GOT3 (cell line): ENCODE measurements at regions not wholly inside any gene's neighbourhood (a gene's known extent, or its start where the extent isn't known, plus 50 kb on each side); places are given as distances from the start of the nearest gene placed in this dataset.

Experiments used
- DNase-seq: peaks from one replicate; lab custom pipeline; 2025; ENCODE audit warnings: mixed read lengths; lab: John Stamatoyannopoulos, UW

DNA sequence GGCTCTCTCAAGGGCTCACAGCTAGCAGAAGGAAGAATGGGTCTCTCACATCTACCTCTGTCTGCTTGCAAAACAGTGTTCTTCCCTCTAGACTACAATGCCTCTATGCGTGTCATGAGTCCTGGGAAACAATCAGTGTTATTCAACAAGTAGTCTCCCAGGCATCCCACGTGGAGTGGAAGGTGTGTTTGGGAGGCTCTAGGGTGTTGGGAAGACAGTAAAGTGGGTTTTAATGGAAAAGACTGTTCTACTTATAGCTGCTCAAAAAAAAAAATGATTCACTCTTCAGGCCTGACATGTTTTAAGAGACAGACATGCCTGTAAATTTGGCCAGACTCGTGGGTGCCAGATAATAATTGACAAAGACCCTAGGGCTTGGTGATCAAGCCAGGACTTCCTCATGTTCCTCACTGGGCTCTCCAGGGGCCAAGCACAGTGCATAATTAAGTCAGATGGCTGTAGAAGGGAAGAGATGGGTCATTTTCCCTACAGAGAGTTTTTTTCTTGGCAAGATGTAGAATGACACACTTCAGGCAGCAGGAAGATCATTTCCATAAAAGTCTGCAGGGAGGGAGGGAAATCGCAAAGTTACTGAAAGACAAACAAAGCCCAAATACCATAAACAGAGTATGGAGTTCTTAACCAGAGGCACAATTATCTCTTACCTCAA, 246.4 kb downstream of the ACTL7B start:
- DNase-seq: no peak

DNA sequence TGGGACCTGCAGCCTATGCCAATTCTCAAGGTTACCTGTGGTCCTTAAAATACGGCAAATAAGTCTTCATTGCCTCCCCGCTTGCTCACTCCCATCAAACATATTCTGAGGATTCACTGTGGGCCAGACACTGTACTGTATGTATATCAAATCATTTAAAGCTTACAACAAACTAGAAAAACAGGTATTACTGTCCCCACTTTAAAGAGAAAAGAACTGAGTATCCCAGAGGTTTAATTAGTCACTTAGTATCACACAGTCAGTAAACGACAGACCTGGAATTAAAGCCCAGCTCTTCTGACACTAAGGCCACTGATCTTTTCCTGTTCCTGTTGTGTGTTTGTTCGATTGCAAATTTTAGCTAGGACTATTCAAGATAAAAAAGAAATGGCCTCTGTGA, 248.2 kb downstream of the ACTL7B start:
- DNase-seq: no peak

DNA sequence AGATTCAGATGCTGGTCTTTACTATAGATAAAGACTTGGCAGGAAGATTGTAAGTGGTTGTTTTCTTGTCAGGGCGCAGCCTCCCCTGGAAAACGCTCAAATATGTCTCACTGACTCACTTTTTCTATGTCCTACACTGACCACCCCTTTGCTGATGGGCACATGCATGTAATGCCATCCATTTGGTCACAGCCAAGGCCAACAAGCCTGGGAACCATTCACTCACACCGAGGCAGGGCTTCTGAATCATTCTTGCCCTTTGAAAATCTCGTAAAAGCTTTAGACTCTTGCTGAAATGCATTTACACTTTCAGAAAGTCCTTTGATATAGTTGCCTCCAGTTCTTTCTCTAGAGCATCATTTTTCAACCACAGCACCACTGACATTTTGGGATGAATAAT, 249.4 kb downstream of the ACTL7B start:
- no peak for DNase-seq

DNA sequence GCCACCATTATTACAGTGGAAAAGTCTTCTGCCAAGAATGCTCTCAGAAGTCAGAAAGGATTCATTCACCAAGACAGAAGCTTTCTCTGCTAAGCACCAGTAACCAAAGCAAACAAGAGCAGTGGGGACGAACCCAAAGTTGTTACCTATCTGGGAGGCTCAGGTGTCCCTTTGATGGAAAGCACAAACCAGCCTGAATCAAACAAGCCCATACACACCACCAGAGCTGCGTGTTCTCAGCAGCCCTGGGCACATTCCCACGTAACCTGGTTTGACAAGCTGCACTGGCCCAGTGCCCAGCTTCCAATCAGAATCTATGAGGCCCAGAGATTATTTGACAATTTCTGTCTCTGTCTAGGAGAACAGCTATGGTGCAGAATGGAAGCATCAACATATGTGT, 252.6 kb downstream of the ACTL7B start:
- DNase-seq: no peak

DNA sequence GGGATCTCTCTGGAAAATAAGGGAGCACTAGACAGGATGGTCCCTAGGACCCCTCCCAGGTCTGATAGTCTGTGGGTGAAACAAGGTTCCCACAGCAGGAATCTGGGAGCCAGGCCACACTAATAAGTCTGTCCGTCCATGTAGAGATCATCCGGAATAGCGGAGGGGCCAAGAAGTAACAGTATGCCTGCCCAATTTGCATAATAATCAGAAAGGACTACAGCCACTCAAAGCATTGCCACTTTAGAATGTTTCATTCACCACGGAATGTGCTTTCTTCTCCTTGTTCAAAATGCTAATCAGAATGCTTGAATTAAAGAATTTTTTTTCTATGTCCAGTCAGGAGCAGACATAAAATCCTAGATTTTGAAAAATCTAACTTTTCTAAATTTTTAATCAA, 254.9 kb downstream of the ACTL7B start:
- DNase-seq: no peak

DNA sequence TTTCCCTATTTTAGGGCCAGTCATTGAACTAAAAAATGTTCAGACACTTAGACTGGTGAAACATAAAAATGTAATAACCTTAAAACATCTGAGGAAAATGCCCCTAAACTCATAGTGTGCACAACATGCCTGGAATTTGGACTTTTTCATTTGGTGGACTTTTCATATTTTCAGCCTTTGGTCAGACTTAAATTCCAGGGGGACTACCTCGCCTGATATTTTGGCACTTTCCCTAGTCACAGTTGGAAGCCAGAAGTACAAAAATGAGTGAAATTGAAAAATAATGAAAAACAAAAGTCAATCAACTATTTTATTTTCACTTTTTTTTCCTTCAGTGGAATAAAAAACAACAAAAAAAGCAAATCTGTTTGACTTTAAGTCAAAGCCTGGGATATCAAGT, 256.2 kb downstream of the ACTL7B start:
- DNase-seq: no peak

DNA sequence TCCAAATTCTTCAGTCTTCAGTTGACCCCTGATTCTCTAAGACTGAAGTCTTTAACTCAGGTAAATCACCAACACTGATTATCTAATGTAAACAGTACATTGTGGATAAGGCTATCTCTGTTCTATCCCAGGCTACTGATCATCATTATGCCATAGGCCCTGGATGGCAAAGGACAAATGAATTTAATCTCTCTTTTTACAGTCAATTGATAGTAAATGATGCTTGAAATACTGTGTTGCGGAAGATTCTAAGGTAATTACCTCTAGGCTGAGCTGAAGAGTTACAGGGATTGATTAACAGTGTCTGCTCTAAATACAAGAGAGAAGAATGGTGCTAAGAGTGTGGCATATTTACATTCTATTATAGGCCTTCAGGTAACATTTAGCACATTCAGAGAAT, 264.7 kb downstream of the ACTL7B start:
- DNase-seq: no peak

DNA sequence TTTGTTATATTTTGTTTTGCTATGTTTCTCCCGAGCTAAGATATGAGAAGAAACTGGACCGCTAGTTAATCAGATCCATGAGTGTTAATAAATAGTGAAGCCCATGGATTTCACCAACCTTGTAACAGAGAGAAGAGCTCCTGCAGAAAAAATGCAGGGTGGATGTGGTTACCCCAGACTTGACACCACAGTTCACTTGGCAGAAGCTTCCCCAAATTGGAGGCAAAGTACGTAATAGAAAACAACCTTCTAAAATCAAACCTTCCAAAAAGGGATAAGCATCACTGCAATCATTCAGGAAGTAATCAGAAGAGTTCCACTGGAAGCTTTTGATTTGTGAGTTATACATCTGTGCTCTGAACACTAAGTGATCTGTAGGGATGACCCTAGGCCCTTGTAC, 267.5 kb downstream of the ACTL7B start:
- DNase-seq: no peak

DNA sequence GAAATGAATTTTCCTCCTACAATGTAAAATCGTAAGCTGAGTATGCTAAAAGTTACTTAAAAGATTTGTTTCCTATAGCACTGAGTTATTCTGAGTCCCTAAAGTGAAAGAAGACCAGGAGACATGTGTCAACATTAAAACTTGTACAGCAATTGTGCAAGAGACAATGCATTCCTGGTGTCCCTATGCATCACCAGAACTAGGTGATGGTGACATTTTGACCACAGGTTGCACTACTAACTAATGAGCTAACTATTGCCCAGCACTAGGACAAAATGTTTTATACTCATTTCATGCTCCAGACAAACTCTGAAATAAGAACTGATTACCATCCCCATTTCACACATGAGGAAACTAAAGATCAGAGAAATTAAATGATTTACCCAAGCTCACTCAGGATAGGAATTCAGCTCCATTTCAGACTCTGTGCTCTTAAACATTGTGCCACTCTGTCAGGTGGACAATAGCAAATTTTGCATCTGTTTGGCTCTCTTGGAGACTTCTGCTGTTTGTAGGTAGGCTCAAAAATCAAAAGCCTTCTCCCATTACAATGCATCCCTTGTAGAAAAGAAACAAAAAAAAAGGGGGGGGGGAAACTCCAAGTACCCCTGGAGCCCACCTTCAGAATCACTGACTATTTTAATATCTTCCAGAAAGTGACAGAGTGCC, 269.2 kb downstream of the ACTL7B start:
- DNase-seq: no peak

DNA sequence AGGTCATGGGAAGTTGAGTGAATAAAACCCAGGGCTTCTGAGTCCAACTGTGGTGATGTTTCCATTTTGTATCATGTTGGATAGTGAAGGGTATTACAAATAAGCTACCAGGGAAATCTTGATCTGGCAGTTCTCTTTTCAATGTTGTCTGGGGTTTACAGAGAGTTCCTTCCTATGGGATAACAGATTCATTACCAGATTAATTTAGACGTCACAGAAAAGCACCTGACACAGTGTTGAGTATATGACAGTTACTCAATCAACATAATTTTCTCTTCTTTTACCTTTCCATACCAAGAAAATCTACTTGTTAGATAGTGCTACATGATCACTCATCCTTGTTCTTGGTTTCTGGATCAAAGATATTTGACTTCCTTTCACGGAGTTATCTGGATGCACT, 270.9 kb downstream of the ACTL7B start:
- no peak for DNase-seq

DNA sequence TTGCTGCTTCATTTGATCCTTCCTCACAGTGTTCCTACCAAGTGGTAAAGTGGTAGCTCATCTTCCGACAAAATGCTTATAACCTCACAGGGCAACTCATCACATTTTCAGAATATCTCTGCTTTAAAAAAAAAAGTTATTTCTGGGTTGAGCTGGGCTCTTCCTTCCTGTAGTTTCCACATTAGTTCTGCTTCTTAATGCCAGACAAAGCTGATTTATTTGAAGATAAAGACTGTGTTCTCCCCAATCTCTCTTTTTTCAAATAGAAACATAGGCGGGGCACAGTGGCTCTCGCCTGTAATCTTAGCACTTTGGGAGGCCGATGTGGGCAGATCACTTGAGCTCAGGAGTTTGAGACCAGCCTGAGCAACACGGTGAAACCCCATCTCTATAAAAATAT, 273.1 kb downstream of the ACTL7B start:
- no peak for DNase-seq

DNA sequence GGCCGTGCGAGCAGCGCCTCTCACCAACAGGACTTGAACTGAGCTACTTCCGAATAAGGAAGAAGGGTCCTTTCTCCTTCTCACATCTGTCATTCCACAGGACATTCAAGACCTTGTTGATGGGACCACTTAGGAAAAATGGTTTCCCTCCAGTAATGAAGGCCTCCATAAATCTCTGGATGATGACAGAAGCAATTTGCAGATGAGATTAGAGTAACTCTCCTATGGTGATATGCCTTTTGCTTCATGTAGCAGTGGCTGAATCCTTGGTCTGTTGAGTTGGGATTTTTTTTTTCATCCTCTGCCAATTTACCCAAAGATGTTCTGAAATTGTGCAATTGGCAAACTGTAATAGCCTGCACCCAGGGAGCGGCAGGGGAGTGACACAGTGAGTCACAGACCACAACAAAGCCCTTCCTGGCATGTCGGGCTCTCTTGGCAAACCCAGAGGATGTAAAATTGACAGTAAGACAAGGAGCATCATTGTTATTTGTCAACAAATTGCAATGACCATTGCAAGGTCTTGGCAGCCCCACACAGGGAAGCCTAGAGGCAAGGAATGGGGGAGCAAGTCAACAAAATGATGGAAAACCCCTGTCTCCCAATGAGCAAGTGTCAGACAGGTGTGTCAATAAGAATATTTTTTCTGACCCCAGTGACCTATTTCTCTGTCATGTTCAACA, 275.9 kb downstream of the ACTL7B start:
- DNase-seq: no peak

DNA sequence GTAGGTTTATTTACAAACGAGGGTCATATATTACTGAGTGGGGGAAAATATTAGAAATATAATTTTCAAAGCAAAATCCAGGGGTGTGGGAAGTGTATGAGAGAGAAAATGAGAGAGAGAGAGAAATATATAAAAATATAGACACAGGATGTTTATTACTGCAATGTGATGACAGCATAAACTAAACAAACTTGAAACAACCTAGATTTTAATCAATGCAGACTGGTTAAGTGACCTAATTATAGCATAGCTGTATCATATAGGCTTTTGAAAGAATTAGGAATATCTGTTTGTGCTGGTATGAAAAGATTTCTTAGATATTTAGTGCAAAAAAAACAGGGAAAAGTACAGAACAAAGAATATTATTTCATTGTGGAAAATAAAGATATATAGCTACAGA, 280.5 kb downstream of the ACTL7B start:
- no peak for DNase-seq

DNA sequence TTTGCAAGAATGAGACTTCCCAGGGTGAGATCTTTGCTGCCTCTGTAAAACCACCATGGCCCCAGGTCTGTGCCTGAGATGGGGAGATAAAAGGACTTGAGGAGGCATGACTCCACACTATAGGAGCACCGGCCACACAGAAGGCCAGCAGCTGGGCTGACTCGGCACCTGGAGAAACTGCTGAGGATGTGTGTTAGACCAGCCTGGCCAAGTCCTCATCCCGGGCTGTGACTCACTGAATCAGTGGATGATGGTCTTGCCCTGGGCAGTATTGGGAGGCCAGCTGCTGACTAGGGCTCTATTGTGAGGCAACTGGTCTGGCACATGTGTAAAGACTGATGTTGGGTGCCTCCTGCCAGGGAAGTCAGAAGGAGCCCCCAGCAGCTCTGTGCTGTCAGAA, 286.2 kb downstream of the ACTL7B start:
- no peak for DNase-seq

DNA sequence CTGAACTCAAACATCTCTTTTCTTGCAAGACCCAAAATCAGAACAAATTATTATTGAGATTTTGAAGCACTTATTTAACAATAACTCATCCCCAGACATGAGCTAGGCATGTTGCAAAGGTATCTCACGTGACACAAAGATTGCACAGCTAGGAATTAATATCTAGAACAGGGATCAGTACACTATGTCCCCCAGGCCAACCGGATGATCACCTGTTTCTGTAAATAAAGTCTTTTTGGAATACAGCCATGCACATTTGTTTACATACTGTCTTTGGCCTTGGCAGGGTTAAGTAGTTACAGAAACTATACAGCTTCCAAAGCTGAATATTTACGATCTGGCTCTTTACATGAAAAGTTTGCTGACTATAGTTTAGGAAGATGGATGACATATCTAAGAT, 287.7 kb downstream of the ACTL7B start:
- DNase-seq: no peak

DNA sequence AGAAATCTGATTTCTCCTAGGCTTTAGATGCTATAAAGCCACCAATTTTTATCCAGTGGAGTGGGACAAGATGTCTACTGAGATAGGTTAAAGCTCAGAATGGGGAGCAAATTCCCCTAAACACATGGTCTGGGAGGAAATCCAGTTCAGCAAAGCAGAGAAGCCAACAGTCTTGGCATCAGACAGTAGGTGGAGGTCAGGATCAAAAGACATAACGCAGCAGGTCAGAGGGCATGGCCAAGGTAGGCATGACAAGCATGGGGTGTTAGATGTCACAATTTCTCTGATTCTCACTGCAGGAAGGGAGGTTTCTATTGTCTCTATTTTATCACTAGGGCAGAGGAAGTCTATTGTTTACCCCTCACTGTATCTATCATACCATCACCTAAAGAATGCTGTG, 288.2 kb downstream of the ACTL7B start:
- no peak for DNase-seq

DNA sequence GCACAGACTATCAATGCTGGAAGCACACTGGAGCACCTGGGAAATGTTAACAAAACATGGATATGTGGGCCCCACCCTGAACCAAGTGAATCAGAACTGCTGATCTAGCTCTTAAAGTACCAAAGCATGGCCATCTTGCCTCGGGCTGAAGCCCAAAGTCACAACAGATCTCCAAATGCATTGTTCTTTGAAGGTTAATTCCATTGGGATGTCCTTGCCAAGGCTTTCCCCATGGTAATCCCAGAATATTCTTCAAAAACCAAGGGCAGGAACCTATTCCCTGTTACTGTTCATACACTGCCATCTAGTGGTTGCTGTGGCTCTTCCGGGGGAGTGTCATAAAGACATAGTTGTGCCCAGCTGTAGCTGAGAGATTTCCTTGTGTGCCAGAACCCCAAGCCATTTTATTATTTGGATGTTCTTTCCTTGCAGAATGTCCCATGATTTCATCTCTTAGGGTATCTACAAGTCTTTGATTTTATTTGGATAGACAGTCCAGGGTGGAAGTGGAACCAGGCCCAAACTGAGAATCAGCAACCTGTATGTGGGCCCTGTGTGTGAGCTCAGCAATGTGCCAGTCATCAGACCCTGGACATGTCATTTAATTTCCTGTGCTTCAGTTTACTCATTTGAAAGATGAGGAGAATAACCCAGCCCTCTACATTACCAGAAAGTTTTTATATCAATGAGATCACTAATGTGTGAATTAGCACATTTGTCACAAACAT, 290.0 kb downstream of the ACTL7B start:
- no peak for DNase-seq

DNA sequence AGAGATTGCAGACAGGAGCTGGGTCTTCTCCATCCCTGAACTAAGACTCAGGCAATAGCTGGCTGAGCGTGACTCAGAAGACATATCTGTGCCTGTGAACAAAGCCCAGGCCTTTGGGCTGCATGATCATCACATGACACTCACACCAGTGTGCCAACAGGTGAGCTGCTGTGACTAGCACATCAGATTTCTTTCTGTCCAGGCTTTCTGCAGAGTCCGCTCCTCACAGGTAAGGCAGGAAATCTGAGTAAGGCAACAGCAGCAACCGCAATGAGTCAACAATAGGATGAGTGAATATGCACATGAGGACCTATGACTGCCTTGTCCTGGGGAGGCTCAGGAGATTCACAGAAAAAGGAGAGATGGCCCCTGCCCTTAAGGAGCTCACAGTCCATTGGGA, 293.6 kb downstream of the ACTL7B start:
- DNase-seq: no peak

DNA sequence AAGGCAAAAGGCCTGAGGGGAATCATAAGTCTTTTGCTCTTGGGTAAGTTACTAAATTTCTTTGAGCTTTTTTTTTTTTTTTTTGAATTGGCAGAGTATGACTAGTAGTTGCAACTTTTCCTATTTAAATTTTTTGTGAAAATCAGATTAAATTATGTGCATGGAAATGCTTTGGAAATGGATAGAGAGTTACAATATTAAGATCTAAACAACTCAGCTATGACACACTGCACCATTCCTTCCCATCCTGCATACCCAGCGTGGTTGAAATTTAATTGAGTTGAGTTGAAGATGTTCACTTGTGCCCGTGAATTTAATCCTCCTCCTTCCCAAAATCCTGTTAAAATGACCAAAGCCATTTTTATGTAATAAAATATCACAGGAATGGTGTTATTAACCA, 296.4 kb downstream of the ACTL7B start:
- no peak for DNase-seq

DNA sequence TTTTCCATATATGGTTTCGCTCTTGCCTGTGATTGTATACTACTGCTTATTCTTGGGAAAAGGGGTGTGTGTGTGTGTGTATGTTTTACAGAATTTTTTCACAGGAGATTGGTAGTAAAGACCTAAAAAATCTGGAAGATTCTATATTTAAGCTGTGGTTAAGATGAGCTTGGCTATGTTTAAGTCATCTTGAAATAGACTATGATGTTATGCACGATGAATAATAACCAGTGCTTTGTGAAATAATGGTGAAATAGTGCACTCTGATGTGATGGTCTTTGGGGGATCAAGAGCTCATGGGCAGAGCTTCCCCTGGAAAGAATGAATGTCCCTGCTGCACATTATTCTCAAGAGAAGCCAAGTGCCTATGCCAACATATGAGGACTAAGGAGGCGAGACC, 301.0 kb downstream of the ACTL7B start:
- DNase-seq: no peak

DNA sequence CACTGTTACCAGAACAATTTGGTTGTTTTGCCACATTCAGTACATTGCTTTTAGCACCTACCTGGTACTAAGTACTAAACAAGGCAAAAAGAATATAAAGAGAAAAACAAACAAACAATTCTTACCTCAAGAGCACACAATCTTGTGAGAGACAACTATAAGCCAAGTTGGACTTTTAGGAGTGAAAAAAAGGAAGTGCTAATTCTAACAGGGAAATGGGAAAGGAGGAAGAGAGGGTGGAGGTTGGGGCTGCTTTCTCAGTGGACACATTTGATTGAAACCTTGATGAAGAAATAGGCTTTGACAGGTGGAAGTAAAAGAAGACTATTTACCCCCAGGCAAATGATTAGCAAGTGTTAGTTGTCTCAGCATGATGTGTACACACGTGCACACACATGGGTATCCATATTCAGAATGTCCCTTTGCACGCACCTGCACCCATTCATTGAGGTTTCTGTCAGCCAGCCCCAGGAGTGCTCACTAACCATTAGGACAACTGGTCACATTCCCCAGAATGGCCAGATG, 302.6 kb downstream of the ACTL7B start:
- no peak for DNase-seq

DNA sequence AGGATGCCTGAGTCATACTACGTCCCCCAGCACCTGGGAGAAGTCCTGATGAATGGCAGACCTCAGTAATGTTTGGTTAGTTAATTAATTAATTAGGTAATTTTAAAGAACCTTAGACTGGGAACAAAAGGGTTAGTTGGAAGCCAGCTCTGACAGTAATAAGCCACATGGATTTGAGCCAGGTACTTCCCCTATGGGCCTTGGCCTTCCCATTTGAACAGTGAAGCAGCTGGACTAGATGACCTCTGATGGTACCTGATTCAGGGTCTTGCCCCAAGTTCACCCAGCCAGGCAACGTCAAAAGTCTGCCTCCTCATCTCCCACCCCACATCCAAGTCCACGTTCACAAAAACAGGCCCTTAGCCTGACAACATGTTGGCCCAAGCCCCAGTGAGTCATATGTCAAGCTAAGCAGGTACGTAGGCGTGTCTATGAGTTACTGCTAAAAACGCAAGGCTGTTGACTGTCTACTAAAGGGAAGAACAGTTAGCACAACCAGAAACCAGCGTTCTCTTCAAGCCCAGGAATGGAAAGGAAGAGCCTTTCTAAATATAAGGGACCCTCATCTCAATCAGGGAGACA, 303.2 kb downstream of the ACTL7B start:
- no peak for DNase-seq
